ENCODE measurements at regions not wholly inside any gene's neighbourhood (a gene's known extent, or its start where the extent isn't known, plus 50 kb on each side); places are given as distances from the start of the nearest gene placed in this dataset.

GRCh38 chr3:82791241-82791640 is 1029.8 kb upstream of the GBE1 start:
- H3K27me3 ChIP-seq (replicated peaks; ENCODE audit: insufficient read depth), result no peaks in the 10 kb centered on the region
- DNase-seq (ENCODE audit: low spot score) (no peak), ATAC-seq (ENCODE audit: insufficient number of reproducible peaks, low FRiP score, low read depth) (no peak)
- H3K27ac ChIP-seq, result no peak overlapping the region
- no peaks in the 10 kb centered on the region for H3K4me1 ChIP-seq (ENCODE audit: control insufficient read depth in 1 of 2, low read depth in 2 of 2)
- H3K9me3 ChIP-seq, result no peaks in the 10 kb centered on the region
- no peaks in the 10 kb centered on the region for H3K36me3 ChIP-seq
- TF ChIP-seq, protein P1, sequence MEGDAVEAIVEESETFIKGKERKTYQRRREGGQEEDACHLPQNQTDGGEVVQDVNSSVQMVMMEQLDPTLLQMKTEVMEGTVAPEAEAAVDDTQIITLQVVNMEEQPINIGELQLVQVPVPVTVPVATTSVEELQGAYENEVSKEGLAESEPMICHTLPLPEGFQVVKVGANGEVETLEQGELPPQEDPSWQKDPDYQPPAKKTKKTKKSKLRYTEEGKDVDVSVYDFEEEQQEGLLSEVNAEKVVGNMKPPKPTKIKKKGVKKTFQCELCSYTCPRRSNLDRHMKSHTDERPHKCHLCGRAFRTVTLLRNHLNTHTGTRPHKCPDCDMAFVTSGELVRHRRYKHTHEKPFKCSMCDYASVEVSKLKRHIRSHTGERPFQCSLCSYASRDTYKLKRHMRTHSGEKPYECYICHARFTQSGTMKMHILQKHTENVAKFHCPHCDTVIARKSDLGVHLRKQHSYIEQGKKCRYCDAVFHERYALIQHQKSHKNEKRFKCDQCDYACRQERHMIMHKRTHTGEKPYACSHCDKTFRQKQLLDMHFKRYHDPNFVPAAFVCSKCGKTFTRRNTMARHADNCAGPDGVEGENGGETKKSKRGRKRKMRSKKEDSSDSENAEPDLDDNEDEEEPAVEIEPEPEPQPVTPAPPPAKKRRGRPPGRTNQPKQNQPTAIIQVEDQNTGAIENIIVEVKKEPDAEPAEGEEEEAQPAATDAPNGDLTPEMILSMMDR (IDR thresholded peaks at IDR 0.05), result no peak
- no peak overlapping the region for H3K4me3 ChIP-seq

GRCh38 chr3:82790307-82791097 is 1029.1 kb upstream of the GBE1 start:
- TF ChIP-seq, protein P1 (IDR thresholded peaks at IDR 0.05), result no peak
- H3K4me1 ChIP-seq (ENCODE audit: control insufficient read depth in 1 of 2, low read depth in 2 of 2), result no peaks in the 10 kb centered on the region
- ATAC-seq (ENCODE audit: insufficient number of reproducible peaks, low FRiP score, low read depth), result no peak
- no peaks in the 10 kb centered on the region for H3K9me3 ChIP-seq
- H3K36me3 ChIP-seq, result no peaks in the 10 kb centered on the region
- no peaks in the 10 kb centered on the region for H3K27me3 ChIP-seq (replicated peaks; ENCODE audit: insufficient read depth)
- H3K27ac ChIP-seq, result no peak overlapping the region
- no peak overlapping the region for H3K4me3 ChIP-seq
- no peak for DNase-seq (ENCODE audit: low spot score)

- DNase-seq (ENCODE audit: low spot score) (no peak), ATAC-seq (ENCODE audit: insufficient number of reproducible peaks, low FRiP score, low read depth) (no peak)
- H3K4me1 ChIP-seq (ENCODE audit: control insufficient read depth in 1 of 2, low read depth in 2 of 2), result no peaks in the 10 kb centered on the region
- no peak overlapping the region for H3K4me3 ChIP-seq
- TF ChIP-seq, protein P1 (IDR thresholded peaks at IDR 0.05), result no peak
- H3K9me3 ChIP-seq, result no peaks in the 10 kb centered on the region
- H3K27ac ChIP-seq, result no peak overlapping the region
- H3K36me3 ChIP-seq, result no peaks in the 10 kb centered on the region
- no peaks in the 10 kb centered on the region for H3K27me3 ChIP-seq (replicated peaks; ENCODE audit: insufficient read depth)
These were observed 1021.7 kb upstream of the GBE1 start for GRCh38 chr3:82783194-82783593.

DNA sequence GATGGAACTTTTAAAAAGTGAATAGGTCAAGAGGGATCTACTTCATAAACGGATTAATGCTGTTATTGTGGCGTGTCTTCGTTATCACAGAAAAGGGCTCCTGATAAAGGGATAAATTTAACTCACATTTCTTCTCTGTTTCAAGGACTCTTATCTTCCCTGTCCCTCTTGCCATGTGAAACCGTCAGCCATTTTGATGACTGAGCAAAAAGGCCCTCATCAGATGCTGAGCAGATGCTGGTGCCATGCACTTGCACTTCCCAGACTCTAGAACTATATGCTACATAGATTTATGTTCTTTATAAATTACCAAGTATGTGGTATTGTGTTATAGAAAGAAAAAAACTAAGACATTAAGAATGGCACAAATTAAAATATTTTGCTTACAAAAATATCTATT is 1011.8 kb upstream of the GBE1 start:
- no peaks in the 10 kb centered on the region for H3K27me3 ChIP-seq (replicated peaks; ENCODE audit: insufficient read depth)
- ATAC-seq (ENCODE audit: insufficient number of reproducible peaks, low FRiP score, low read depth), result no peak
- H3K27ac ChIP-seq, result no peak overlapping the region
- no peak overlapping the region for H3K4me3 ChIP-seq
- TF ChIP-seq, protein P1 (IDR thresholded peaks at IDR 0.05), result no peak
- no peaks in the 10 kb centered on the region for H3K36me3 ChIP-seq
- no peak for DNase-seq (ENCODE audit: low spot score)
- H3K9me3 ChIP-seq, result no peaks in the 10 kb centered on the region
- H3K4me1 ChIP-seq (ENCODE audit: control insufficient read depth in 1 of 2, low read depth in 2 of 2), result no peaks in the 10 kb centered on the region

DNA sequence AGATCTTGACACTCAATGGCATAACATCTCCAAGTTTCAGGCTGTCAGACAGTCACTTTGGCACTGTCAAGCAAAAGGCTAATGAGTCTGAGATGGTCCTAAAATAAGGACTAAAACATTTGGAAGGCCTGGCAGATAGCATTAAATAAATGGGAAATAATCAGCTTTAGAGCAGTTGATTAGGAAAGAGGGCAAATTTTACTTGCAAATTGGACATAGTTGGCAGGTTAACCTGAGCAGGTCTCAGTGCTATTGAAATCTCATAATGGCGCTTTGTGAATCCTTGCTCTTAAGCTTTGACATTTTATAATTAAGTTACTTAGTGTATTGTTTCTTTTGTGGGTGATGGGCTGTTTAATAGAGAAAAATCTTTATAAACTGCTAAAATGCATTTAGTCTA is 1003.1 kb upstream of the GBE1 start:
- Histone ChIP-seq H3K4me3 (no peak overlapping the region), H3K4me1 (ENCODE audit: control insufficient read depth in 1 of 2, low read depth in 2 of 2) (no peaks in the 10 kb centered on the region), H3K27ac (no peak overlapping the region), H3K27me3 (replicated peaks; ENCODE audit: insufficient read depth) (no peaks in the 10 kb centered on the region), H3K36me3 (no peaks in the 10 kb centered on the region), H3K9me3 (no peaks in the 10 kb centered on the region)
- ATAC-seq (ENCODE audit: insufficient number of reproducible peaks, low FRiP score, low read depth), result no peak
- TF ChIP-seq, protein P1 (IDR thresholded peaks at IDR 0.05), result no peak
- no peak for DNase-seq (ENCODE audit: low spot score)

Data from thoracic aorta (tissue), 2 donors.